ENCODE measurements at regions not wholly inside any gene's neighbourhood (a gene's known extent, or its start where the extent isn't known, plus 50 kb on each side); places are given as distances from the start of the nearest gene placed in this dataset.
"Not testable (repeated sequence)": the region's sequence is repeated elsewhere in the genome, so short reads cannot be mapped to it uniquely, and the experiment has no call there.

DNA sequence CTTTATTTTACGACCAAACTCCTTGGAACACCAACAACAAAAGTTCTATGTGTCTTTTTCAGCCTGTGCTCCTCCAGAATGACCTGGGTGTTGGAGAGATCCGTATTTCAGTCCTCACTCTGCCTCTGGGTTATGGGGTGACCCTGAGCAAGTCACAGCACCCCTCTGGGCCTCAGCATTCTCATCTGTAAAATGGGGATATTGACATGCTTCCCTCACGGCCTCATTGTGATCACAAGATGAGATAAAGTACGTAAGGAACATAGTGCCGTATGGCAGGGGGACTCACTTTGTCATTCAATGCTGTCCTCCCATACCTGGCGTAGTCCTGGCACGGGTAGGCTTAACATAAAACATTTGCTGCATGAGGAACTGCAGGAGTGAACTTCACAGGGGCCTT is 123.0 kb upstream of the HAND1 start:
- DNase-seq (ENCODE audit: insufficient read length, low spot score) (no peak), FAIRE-seq (no peak)

DNA sequence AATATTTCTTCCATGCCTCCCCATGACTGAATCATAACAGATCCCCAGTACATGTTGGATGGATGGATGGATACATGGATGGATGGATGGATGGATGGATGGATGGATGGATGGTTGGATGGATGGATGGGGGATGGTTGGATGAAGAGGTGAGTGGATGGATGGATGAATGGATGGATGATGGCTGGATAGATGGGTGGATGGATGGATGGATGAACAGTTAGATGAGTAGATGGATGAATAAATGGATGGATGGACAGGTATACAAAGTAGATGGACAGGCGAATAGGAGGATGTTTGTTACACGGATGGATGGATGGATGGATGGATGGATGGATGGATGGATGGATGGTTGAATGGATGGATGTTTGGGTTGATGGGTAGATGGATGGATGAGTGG is 120.0 kb upstream of the HAND1 start:
- DNase-seq (ENCODE audit: insufficient read length, low spot score) (no peak), FAIRE-seq (no peak)
- no peak for TF ChIP-seq CTCF (IDR thresholded peaks at IDR 0.05; ENCODE audit: insufficient read depth, missing control alignments)

More for the DNA sequence above, 123.0 kb upstream of the HAND1 start:
- TF ChIP-seq CTCF (IDR thresholded peaks at IDR 0.05; ENCODE audit: insufficient read depth, missing control alignments), result no peak

GRCh38 chr5:154596844-154597243 is 118.8 kb upstream of the HAND1 start:
- not testable (repeated sequence) for DNase-seq (ENCODE audit: insufficient read length, low spot score); FAIRE-seq

GRCh38 chr5:154595662-154596061 is 117.6 kb upstream of the HAND1 start:
- DNase-seq (ENCODE audit: insufficient read length, low spot score) (peak; percentile 55), FAIRE-seq (no peak)
- no peak for TF ChIP-seq CTCF (IDR thresholded peaks at IDR 0.05; ENCODE audit: insufficient read depth, missing control alignments)

GRCh38 chr5:154593796-154594195 is 115.8 kb upstream of the HAND1 start:
- no peak for TF ChIP-seq CTCF (IDR thresholded peaks at IDR 0.05; ENCODE audit: insufficient read depth, missing control alignments)
- no peak for DNase-seq (ENCODE audit: insufficient read length, low spot score)
- no peak for FAIRE-seq

- FAIRE-seq (no peak), DNase-seq (ENCODE audit: insufficient read length, low spot score) (no peak)
These were observed 115.0 kb upstream of the HAND1 start for GRCh38 chr5:154593071-154593470.

DNA sequence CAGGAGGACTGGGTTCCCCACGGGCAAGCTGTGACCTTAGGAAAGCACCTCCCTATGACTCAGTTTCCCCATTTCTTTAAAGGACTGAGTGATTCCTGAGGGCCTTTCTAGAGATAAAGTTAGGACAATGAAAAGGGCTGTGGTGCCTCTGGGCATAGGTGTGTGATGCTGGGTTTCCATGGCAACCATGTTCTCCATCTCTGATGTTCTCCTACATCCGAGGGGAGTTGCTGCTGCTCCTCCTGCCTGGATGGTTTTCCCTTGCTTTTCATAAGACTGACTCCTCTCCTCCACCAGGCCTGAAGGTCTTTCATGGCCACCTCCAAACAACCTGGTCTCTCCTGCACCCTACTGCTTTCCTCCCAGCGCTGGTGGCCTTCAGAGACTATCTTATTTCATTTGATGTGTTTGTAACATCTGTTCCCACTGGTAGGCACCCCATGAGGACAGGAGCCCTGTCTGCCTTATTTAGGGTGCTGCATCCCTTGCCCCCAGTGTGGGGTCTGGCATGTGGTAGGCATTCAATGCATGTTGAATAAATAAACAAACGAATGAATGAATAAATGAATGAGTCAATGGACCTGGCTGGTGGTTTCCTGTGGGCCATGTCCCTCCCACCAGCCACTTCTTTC is 112.2 kb upstream of the HAND1 start:
- FAIRE-seq (no peak), DNase-seq (ENCODE audit: insufficient read length, low spot score) (no peak)
- no peak for TF ChIP-seq CTCF (IDR thresholded peaks at IDR 0.05; ENCODE audit: insufficient read depth, missing control alignments)

More at GRCh38 chr5:154593071-154593470, 115.0 kb upstream of the HAND1 start:
- TF ChIP-seq CTCF (IDR thresholded peaks at IDR 0.05; ENCODE audit: insufficient read depth, missing control alignments), result no peak

- DNase-seq (ENCODE audit: insufficient read length, low spot score), result no peak
- TF ChIP-seq CTCF (IDR thresholded peaks at IDR 0.05; ENCODE audit: insufficient read depth, missing control alignments), result no peak
- no peak for FAIRE-seq
These were observed 111.5 kb upstream of the HAND1 start for GRCh38 chr5:154589511-154589910.

DNA sequence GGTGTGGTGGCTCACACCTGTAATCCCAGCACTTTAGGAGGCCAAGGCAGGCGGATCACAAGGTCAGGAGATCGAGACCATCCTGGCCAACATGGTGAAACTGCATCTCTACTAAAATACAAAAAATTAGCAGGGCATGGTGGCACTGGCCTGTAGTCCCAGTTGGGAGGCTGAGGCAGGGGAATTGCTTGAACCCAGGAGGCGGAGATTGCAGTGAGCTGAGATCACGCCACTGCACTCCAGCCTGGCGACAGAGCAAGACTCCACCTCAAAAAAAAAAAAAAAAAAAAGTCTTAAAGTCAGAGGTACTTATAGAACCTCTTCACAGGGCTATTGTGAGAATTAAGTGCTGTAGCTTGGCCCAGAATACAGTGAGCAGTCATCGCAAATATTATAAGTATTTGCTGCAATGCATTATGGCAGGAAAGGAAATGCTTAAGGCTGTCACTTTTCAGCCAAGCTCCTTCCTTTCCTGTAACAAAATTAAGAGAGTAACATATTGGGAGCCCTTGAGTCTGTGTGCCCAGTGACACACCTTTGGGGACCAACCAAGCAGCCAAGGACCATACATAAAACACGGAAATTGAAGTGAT is 110.9 kb upstream of the HAND1 start:
- not testable (repeated sequence) for DNase-seq (ENCODE audit: insufficient read length, low spot score); FAIRE-seq
